ENCODE measurements at regions not wholly inside any gene's neighbourhood (a gene's known extent, or its start where the extent isn't known, plus 50 kb on each side); places are given as distances from the start of the nearest gene placed in this dataset.

DNA sequence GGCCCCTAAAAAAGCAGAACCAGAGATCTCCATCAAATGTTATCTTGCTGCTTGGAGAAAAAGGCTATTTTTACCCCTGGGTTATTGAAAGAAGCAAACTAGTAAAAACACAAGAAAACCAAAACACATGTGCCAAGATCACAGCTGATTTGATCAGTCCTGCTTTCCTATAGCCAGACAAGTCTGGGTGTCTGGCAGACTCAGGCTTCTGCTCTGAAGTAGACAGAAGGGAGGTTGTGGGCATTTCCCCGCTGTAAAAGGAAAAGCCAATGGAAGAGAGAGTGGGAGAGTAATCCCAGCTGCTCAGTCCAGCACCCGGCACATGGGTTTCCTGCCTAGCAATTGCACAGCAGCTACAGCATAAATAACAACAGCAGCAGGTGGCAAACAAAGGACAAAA is 177.9 kb downstream of the PHLDA1 start:
- no peaks in the 10 kb centered on the region for H3K36me3 ChIP-seq
- intact Hi-C loops (cut with DNase I) = no loop called here
- no peak overlapping the region for H3K27ac ChIP-seq
- no peaks in the 10 kb centered on the region for H3K27me3 ChIP-seq
- ATAC-seq (no peak), DNase-seq (peak in 1 of 4 donors; percentile 75)
- no peak overlapping the region for H3K4me3 ChIP-seq
- H3K9me3 ChIP-seq = no peaks in the 10 kb centered on the region
- peaks cover 0 to 3% of the 10 kb centered on the region in 2 donors for H3K4me1 ChIP-seq
- TF ChIP-seq, protein P1, sequence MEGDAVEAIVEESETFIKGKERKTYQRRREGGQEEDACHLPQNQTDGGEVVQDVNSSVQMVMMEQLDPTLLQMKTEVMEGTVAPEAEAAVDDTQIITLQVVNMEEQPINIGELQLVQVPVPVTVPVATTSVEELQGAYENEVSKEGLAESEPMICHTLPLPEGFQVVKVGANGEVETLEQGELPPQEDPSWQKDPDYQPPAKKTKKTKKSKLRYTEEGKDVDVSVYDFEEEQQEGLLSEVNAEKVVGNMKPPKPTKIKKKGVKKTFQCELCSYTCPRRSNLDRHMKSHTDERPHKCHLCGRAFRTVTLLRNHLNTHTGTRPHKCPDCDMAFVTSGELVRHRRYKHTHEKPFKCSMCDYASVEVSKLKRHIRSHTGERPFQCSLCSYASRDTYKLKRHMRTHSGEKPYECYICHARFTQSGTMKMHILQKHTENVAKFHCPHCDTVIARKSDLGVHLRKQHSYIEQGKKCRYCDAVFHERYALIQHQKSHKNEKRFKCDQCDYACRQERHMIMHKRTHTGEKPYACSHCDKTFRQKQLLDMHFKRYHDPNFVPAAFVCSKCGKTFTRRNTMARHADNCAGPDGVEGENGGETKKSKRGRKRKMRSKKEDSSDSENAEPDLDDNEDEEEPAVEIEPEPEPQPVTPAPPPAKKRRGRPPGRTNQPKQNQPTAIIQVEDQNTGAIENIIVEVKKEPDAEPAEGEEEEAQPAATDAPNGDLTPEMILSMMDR (IDR thresholded peaks at IDR 0.05) = no peak

DNA sequence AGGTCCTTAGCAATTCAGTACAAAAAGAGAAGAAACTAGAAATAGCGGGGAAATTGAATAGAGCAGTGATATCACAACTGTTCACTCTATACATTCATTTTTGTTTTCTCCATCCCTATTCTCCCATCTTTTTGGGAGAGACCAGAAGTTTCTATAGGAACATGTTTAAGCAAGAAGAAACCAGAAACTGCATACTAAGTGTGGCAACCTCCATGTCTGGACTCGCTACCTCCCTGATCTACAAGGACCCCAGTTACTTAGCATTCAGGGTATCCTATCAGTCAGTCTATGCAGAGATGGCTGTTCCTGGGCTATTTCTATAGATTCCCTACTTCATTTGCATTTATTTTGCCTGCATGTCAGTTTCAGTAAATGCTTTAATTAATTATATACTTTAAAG is 178.6 kb downstream of the PHLDA1 start:
- Histone ChIP-seq H3K4me3 (no peak overlapping the region), H3K27ac (no peak overlapping the region), H3K4me1 (peaks cover 0 to 4% of the 10 kb centered on the region in 2 donors), H3K9me3 (no peaks in the 10 kb centered on the region), H3K36me3 (no peaks in the 10 kb centered on the region), H3K27me3 (no peaks in the 10 kb centered on the region)
- intact Hi-C loops (cut with DNase I) = no loop called here
- DNase-seq (no peak), ATAC-seq (no peak)
- TF ChIP-seq, protein P1 (IDR thresholded peaks at IDR 0.05) = no peak

DNA sequence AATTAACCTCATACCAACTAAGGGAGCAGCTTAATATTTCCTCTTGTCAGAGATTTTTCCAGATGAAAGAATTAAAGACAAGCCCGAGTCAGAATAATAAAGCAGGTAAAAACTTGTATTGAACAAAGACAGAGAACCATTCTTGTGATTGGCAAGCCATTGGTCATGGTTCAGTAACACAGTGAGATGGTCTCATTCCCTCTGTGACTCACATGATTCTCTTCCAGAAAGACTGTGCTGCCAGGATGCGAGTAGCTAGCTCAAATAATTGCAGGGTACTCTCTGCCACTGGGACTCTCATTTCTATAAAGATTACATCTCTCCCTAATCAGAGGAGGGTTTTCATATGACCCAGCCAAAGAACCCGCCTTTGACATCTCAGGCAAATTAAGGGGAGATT is 179.4 kb downstream of the PHLDA1 start:
- no peak overlapping the region for H3K4me3 ChIP-seq
- H3K36me3 ChIP-seq = no peaks in the 10 kb centered on the region
- no peaks in the 10 kb centered on the region for H3K9me3 ChIP-seq
- H3K27me3 ChIP-seq = no peaks in the 10 kb centered on the region
- TF ChIP-seq, protein P1 (IDR thresholded peaks at IDR 0.05) = no peak
- H3K4me1 ChIP-seq = peaks cover 0 to 4% of the 10 kb centered on the region in 2 donors
- intact Hi-C loops (cut with DNase I) = no loop called here
- no peak overlapping the region for H3K27ac ChIP-seq
- ATAC-seq = no peak
- DNase-seq = no peak

DNA sequence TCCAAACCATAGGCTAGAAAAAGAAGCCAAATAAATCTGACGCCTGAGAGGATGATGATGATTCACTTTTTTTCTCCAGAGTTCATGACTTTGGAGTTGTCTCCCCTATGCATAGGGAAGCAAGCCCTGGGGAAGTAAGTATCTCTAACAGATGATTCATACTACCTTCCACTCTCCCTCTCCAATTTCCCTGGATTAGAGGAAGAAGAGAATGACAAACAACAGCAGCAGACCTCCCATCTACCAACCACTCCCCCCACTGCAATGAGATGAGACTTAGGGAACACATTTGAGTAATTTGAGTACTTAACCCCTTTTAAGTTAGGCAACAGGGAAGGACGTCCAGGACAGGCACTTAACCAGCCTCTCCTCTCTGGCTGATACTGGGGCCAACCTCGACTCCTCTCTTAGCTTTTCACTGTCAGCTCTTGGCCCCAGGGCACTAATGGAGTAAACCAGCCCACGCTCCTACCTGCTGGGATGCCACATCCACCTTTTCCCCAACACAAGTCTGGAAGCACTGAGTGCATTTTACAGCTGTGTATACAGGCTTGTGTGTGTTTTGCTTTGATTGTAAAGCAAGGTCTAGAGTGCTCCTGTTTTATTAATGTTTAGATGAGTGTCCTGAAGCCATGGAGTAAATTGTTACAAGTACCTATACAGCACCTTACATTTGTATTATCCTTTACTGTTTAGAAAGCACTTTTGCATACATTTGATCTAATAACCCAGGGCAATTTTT is 180.7 kb downstream of the PHLDA1 start:
- no peak overlapping the region for H3K4me3 ChIP-seq
- no peak for DNase-seq
- H3K9me3 ChIP-seq = peaks cover 0 to 4% of the 10 kb centered on the region in 2 donors
- H3K27ac ChIP-seq = no peak overlapping the region
- H3K36me3 ChIP-seq = no peaks in the 10 kb centered on the region
- intact Hi-C loops (cut with DNase I) = no loop called here
- H3K4me1 ChIP-seq = peaks cover 0 to 4% of the 10 kb centered on the region in 2 donors
- no peaks in the 10 kb centered on the region for H3K27me3 ChIP-seq
- TF ChIP-seq, protein P1 (IDR thresholded peaks at IDR 0.05) = no peak
- ATAC-seq = no peak

DNA sequence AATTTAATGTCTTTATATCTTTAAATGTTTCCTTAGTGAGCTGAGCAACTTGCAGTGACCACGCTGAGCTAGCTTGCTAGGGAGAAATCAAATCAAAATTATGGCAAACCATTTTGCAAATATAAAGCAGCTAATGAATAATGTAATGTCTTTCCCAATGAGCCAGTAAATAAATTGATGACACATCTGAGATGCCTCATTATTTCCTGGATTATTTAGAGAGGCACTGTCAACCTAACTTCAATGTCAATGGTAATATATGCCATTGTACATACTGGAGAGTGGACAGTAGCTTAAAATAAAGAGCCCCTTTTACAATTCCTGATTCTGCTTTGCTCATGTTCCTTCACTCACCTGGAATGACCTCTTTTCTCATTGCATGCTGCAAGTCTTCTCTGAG is 182.6 kb downstream of the PHLDA1 start:
- Histone ChIP-seq H3K4me1 (peaks cover 0 to 4% of the 10 kb centered on the region in 2 donors), H3K36me3 (no peaks in the 10 kb centered on the region), H3K9me3 (peaks cover 0 to 4% of the 10 kb centered on the region in 2 donors), H3K4me3 (no peak overlapping the region), H3K27ac (no peak overlapping the region), H3K27me3 (no peaks in the 10 kb centered on the region)
- intact Hi-C loops (cut with DNase I) = no loop called here
- DNase-seq = no peak
- TF ChIP-seq, protein P1 (IDR thresholded peaks at IDR 0.05) = no peak
- no peak for ATAC-seq

All from left lung (tissue), 4 donors.